ENCODE measurements at regions not wholly inside any gene's neighbourhood (a gene's known extent, or its start where the extent isn't known, plus 50 kb on each side); places are given as distances from the start of the nearest gene placed in this dataset.
"Not testable (repeated sequence)": the region's sequence is repeated elsewhere in the genome, so short reads cannot be mapped to it uniquely, and the experiment has no call there.

DNA sequence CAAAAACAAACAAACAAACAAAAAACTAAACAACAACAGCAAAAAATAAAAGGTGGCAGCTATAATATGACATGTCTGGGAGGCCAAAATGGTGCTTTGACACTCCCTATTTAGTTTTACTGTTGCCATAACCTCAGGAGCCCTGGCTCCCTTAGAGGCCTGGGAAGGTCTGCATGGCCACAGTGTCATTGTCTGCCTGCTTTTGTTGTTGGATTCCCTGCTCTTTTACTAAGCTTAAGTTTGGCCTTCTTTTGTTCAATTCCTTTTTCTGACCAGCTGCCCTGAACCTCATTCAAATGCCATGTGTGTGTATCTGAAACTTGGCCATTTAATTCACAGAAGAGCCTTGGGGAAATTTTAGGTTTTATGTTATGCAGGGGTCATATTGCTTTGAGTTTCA, 458.2 kb downstream of the TMEM232 start:
- TF ChIP-seq, protein P1, sequence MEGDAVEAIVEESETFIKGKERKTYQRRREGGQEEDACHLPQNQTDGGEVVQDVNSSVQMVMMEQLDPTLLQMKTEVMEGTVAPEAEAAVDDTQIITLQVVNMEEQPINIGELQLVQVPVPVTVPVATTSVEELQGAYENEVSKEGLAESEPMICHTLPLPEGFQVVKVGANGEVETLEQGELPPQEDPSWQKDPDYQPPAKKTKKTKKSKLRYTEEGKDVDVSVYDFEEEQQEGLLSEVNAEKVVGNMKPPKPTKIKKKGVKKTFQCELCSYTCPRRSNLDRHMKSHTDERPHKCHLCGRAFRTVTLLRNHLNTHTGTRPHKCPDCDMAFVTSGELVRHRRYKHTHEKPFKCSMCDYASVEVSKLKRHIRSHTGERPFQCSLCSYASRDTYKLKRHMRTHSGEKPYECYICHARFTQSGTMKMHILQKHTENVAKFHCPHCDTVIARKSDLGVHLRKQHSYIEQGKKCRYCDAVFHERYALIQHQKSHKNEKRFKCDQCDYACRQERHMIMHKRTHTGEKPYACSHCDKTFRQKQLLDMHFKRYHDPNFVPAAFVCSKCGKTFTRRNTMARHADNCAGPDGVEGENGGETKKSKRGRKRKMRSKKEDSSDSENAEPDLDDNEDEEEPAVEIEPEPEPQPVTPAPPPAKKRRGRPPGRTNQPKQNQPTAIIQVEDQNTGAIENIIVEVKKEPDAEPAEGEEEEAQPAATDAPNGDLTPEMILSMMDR (IDR thresholded peaks at IDR 0.05): no peak
- no peak for TF ChIP-seq POLR2A (IDR thresholded peaks at IDR 0.05)
- Histone ChIP-seq H3K27me3 (no peaks in the 10 kb centered on the region), H3K9me3 (replicated peaks in 1 of 3) (no peaks in the 10 kb centered on the region), H3K27ac (no peak overlapping the region), H3K36me3 (replicated peaks in 1 of 2) (no peaks in the 10 kb centered on the region), H3K4me3 (no peak overlapping the region), H3K4me1 (replicated peaks in 1 of 2) (no peaks in the 10 kb centered on the region)
- intact Hi-C loops (cut with DNase I): no loop called here
- no peak for DNase-seq

DNA sequence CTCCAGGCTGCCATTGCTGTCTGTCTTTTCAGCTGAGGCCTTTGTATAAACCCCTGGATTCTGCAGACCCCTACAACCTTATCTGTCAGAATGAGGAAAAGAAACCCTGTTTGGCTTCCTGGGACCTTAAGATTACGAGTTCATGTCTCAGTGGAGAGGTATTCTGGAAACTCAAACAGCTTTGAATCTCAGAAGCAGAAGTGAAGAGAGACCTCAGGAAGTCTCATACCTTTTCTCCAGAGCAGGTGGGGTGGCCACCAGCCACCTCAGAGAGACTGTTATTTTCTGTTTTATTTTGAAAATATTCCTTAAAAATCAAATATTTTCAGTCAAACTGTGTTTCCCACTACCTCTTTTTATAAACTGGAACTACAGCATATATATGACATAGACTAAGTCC, 457.5 kb downstream of the TMEM232 start:
- H3K27me3 ChIP-seq: no peaks in the 10 kb centered on the region
- DNase-seq: no peak
- no peak overlapping the region for H3K4me3 ChIP-seq
- no peak overlapping the region for H3K27ac ChIP-seq
- TF ChIP-seq POLR2A (IDR thresholded peaks at IDR 0.05): no peak
- TF ChIP-seq, protein P1 (IDR thresholded peaks at IDR 0.05): no peak
- H3K4me1 ChIP-seq (replicated peaks in 1 of 2): no peaks in the 10 kb centered on the region
- H3K9me3 ChIP-seq (replicated peaks in 1 of 3): no peaks in the 10 kb centered on the region
- H3K36me3 ChIP-seq (replicated peaks in 1 of 2): no peaks in the 10 kb centered on the region
- intact Hi-C loops (cut with DNase I): no loop called here
- WGBS, 4 donors: 81 to 92% (median 86%) methylated on average over 1 of the region's 1 CpG

DNA sequence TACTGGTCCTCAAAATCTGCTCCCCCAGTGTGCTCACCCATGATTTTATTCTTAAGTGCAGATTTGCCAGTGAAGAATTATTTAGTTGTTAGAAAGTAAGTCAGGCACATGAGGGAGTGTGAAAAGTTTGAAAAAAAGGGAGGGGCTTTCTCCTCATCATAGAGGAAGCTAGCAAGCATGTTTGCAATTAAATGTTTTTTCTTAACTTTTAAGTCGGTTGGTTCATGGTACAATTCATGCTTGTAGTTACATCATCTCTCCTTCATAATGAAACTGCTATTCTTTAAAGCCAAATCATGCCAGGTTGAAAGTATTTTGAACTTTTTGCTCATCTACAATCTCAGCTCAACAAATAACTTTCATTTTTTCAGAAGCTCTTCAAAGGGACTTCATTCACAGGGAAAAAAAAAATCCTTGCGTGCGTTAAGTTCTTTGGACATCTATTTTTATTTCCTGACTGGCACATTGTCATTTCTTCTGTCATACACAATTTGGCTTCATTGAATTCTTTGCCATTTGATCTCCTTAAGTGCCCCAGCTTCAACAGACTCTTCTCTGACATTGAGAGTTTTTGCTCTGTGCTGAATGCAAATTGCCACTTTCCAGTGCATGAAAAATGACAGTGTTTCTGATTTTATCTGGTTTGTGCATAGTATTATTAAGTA, 456.9 kb downstream of the TMEM232 start:
- Histone ChIP-seq H3K4me1 (replicated peaks in 1 of 2) (no peaks in the 10 kb centered on the region), H3K4me3 (no peak overlapping the region), H3K9me3 (replicated peaks in 1 of 3) (no peaks in the 10 kb centered on the region), H3K27ac (no peak overlapping the region), H3K27me3 (no peaks in the 10 kb centered on the region), H3K36me3 (replicated peaks in 1 of 2) (no peaks in the 10 kb centered on the region)
- WGBS, 4 donors: 73 to 76% (median 75%) methylated on average over 3 of the region's 3 CpGs
- intact Hi-C loops (cut with DNase I): no loop called here
- TF ChIP-seq POLR2A (IDR thresholded peaks at IDR 0.05): no peak
- TF ChIP-seq, protein P1 (IDR thresholded peaks at IDR 0.05): no peak
- no peak for DNase-seq

DNA sequence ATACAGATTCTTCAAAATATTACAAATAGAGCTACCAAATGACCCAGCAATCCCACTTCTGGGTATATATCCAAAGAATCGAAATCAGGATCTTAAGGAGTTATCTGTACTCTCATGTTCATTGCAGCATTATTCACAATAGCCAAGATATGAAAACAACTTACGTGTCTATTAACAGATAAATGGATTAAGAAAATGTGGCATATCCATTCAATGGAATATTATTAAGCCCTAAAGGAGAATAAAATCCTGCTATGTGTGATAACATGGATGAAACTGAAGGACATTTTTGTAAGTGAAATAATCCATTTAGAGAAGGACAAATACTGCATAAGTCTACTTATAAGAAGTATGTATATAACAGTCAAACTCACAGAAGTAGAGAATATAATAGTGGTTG, 450.6 kb downstream of the TMEM232 start:
- DNase-seq: no peak
- no peaks in the 10 kb centered on the region for H3K36me3 ChIP-seq (replicated peaks in 1 of 2)
- H3K9me3 ChIP-seq (replicated peaks in 1 of 3): no peaks in the 10 kb centered on the region
- no peak overlapping the region for H3K27ac ChIP-seq
- H3K27me3 ChIP-seq: no peaks in the 10 kb centered on the region
- intact Hi-C loops (cut with DNase I): no loop called here
- no peak for TF ChIP-seq POLR2A (IDR thresholded peaks at IDR 0.05)
- TF ChIP-seq, protein P1 (IDR thresholded peaks at IDR 0.05): no peak
- no peaks in the 10 kb centered on the region for H3K4me1 ChIP-seq (replicated peaks in 1 of 2)
- WGBS, 4 donors: 84 to 95% (median 93%) methylated on average over 2 of the region's 2 CpGs
- no peak overlapping the region for H3K4me3 ChIP-seq

DNA sequence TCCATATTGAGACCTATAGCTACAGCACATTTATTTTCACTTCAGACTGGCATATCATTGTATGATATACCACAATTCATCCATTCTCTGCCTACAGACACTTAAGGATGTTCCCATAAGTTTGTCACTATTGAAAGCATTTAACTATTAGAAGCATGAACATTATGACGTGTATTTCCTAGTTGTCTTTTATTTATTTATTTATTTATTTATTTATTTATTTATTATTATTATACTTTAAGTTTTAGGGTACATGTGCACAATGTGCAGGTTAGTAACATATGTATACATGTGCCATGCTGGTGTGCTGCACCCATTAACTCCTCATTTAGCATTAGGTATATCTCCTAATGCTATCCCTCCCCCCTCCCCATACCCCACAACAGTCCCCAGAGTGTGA, 448.0 kb downstream of the TMEM232 start:
- H3K36me3 ChIP-seq (replicated peaks in 1 of 2); H3K27ac ChIP-seq; H3K9me3 ChIP-seq (replicated peaks in 1 of 3); H3K27me3 ChIP-seq; intact Hi-C loops (cut with DNase I); H3K4me1 ChIP-seq (replicated peaks in 1 of 2); DNase-seq; H3K4me3 ChIP-seq: not testable (repeated sequence)
- 76 to 94% (median 85%) methylated on average over 1 of the region's 1 CpG for WGBS, 4 donors

DNA sequence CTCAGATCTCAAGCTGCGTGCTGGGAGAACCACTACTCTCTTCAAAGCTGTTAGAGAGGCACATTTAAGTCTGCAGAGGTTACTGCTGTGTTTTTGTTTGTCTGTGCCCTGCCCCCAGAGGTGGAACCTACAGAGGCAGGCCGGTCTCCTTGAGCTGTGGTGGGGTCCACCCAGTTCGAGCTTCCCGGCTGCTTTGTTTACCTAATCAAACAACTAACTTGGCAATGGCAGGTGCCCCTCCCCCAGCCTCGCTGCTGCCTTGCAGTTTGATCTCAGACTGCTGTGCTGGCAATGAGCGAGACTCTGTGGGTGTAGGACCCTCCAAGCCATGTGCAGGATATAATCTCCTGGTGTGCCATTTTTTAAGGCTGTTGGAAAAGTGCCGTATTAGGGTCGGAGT, 442.4 kb downstream of the TMEM232 start:
- H3K4me1 ChIP-seq (replicated peaks in 1 of 2); DNase-seq; intact Hi-C loops (cut with DNase I); H3K27ac ChIP-seq; H3K9me3 ChIP-seq (replicated peaks in 1 of 3); H3K27me3 ChIP-seq; H3K36me3 ChIP-seq (replicated peaks in 1 of 2); H3K4me3 ChIP-seq: not testable (repeated sequence)
- WGBS, 4 donors: 91 to 98% (median 92%) methylated on average over 5 to 8 of the region's 8 CpGs

Measured in adrenal gland (tissue), 9 donors.